ENCODE measurements at regions not wholly inside any gene's neighbourhood (a gene's known extent, or its start where the extent isn't known, plus 50 kb on each side); places are given as distances from the start of the nearest gene placed in this dataset.

- intact Hi-C loops (cut with DNase I; ENCODE audit: low total_unique reads) (no loop called here), in situ Hi-C loops (cut with MboI; ENCODE audit: low sequenced_read_pairs in 4 of 4) (no loop called here)
- DNase-seq, result no peak
- no peaks in the 10 kb centered on the region for H3K27me3 ChIP-seq
- H3K9me3 ChIP-seq, result no peaks in the 10 kb centered on the region
- TF ChIP-seq CTCF (IDR thresholded peaks at IDR 0.05 in 4 of 5, conservative IDR thresholded peaks at IDR 0.05 in 1 of 5) (no peak), POLR2A (IDR thresholded peaks at IDR 0.05) (no peak)
- no peaks in the 10 kb centered on the region for H3K36me3 ChIP-seq
- ATAC-seq, result no peak
- no peaks in the 10 kb centered on the region for H3K4me1 ChIP-seq
- no peak overlapping the region for H3K27ac ChIP-seq
- no peak overlapping the region for H3K4me3 ChIP-seq
These were observed 119.2 kb upstream of the NPVF start for GRCh38 chr7:25347360-25348066.

- intact Hi-C loops (cut with DNase I; ENCODE audit: low total_unique reads), result no loop called here
- no peak for DNase-seq
These were observed 119.8 kb upstream of the NPVF start for GRCh38 chr7:25348104-25348503.

GRCh38 chr7:25349283-25350017, 121.2 kb upstream of the NPVF start:
- no peaks in the 10 kb centered on the region for H3K4me1 ChIP-seq
- intact Hi-C loops (cut with DNase I; ENCODE audit: low total_unique reads) (no loop called here), in situ Hi-C loops (cut with MboI; ENCODE audit: low sequenced_read_pairs in 4 of 4) (no loop called here)
- H3K27ac ChIP-seq, result no peak overlapping the region
- TF ChIP-seq CTCF (IDR thresholded peaks at IDR 0.05 in 4 of 5, conservative IDR thresholded peaks at IDR 0.05 in 1 of 5), result no peak
- no peak for TF ChIP-seq POLR2A (IDR thresholded peaks at IDR 0.05)
- ATAC-seq, result no peak
- H3K27me3 ChIP-seq, result no peaks in the 10 kb centered on the region
- H3K36me3 ChIP-seq, result no peaks in the 10 kb centered on the region
- no peak overlapping the region for H3K4me3 ChIP-seq
- no peak for DNase-seq
- no peaks in the 10 kb centered on the region for H3K9me3 ChIP-seq

More at GRCh38 chr7:25348104-25348503, 119.8 kb upstream of the NPVF start:
- TF ChIP-seq CTCF (IDR thresholded peaks at IDR 0.05 in 4 of 5, conservative IDR thresholded peaks at IDR 0.05 in 1 of 5) (no peak), POLR2A (IDR thresholded peaks at IDR 0.05) (no peak)
- H3K4me3 ChIP-seq, result no peak overlapping the region
- no peak for ATAC-seq
- no peaks in the 10 kb centered on the region for H3K9me3 ChIP-seq
- H3K27ac ChIP-seq, result no peak overlapping the region
- in situ Hi-C loops (cut with MboI; ENCODE audit: low sequenced_read_pairs in 4 of 4), result no loop called here
- H3K36me3 ChIP-seq, result no peaks in the 10 kb centered on the region
- H3K27me3 ChIP-seq, result no peaks in the 10 kb centered on the region
- H3K4me1 ChIP-seq, result no peaks in the 10 kb centered on the region

- in situ Hi-C loops (cut with MboI; ENCODE audit: low sequenced_read_pairs in 4 of 4), result no loop called here
These were observed 121.8 kb upstream of the NPVF start for GRCh38 chr7:25350041-25350440.

More at GRCh38 chr7:25350041-25350440, 121.8 kb upstream of the NPVF start:
- Histone ChIP-seq H3K36me3 (no peaks in the 10 kb centered on the region), H3K27ac (no peak overlapping the region), H3K27me3 (no peaks in the 10 kb centered on the region), H3K4me1 (no peaks in the 10 kb centered on the region), H3K4me3 (no peak overlapping the region), H3K9me3 (no peaks in the 10 kb centered on the region)
- ATAC-seq, result no peak
- intact Hi-C loops (cut with DNase I; ENCODE audit: low total_unique reads), result no loop called here
- no peak for DNase-seq
- no peak for TF ChIP-seq POLR2A (IDR thresholded peaks at IDR 0.05)
- TF ChIP-seq CTCF (IDR thresholded peaks at IDR 0.05 in 4 of 5, conservative IDR thresholded peaks at IDR 0.05 in 1 of 5), result no peak

Measured in gastrocnemius medialis (tissue), 4 donors.